ENCODE measurements at regions not wholly inside any gene's neighbourhood (a gene's known extent, or its start where the extent isn't known, plus 50 kb on each side); places are given as distances from the start of the nearest gene placed in this dataset.
"Not testable (repeated sequence)": the region's sequence is repeated elsewhere in the genome, so short reads cannot be mapped to it uniquely, and the experiment has no call there.

DNA sequence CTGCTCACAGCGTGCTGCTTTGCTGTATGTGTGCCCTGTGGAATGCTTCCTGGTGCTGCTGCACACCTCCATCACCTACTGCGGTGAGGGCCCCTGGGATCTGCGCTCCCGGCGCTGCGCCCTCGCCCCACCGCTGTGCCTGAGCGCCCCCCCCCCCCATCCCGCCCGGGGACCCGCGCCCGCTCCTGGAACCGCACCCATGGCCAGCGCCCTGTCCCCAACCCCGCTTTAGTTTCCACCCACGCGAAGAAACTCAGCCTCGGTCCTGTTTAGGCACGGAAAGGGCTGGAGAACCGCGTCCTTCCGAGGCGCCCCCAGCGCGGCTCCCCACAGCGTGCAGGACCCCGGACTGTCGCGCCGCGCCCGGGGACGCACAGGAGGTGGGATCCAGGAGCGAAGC lies 265.5 kb downstream of the POTEB3 start:
- DNase-seq (ENCODE audit: low spot score in 2 of 2); H3K4me3 ChIP-seq; H3K36me3 ChIP-seq; H3K9me3 ChIP-seq; H3K27ac ChIP-seq; H3K27me3 ChIP-seq; H3K4me1 ChIP-seq: not testable (repeated sequence)
- WGBS, 2 donors: 60 to 74% methylated on average over 1 to 6 of the region's 36 CpGs

DNA sequence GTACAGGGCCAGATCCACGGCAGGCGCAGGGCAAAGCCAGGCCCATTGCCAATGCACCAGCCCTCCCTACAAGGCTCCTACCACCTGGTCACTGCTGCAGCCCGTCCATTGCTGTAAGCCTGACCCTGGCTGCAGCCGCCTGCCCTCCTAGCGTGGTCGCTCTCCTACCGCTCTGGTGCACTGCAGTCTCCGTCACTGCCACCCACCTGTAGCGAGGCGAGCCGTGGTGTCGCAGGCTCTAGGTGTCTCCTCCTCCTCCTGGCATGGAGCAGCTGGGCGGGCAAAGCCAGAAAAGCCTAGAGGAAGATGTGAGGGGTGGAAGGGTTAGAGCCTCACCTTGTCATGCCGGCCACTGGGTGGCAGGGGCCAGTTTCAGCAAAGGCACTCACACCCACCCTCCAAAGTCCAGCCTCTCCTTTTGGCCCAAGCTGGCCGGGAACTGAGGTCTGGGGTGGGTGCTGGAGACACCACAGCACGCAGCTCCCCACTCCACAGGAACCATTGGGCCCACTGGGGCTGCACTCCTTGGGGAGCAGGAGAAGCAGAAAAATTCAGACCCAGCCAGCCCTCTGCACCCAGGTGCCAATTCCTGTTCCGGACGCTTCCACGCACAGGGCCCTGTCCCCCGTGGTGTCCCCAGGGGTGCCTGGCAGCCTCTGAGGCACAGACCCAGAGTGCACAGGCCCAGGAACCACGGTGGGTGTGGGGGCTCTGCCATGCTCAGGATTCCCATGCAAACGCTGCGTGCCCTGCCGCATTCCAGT lies 285.3 kb upstream of the POTEB2 start:
- not testable (repeated sequence) for H3K9me3 ChIP-seq; H3K4me3 ChIP-seq; H3K36me3 ChIP-seq; H3K4me1 ChIP-seq; H3K27ac ChIP-seq; H3K27me3 ChIP-seq; DNase-seq (ENCODE audit: low spot score in 2 of 2)
- no CpG with 5 or more reads among the region's 24 CpGs for WGBS, 2 donors

DNA sequence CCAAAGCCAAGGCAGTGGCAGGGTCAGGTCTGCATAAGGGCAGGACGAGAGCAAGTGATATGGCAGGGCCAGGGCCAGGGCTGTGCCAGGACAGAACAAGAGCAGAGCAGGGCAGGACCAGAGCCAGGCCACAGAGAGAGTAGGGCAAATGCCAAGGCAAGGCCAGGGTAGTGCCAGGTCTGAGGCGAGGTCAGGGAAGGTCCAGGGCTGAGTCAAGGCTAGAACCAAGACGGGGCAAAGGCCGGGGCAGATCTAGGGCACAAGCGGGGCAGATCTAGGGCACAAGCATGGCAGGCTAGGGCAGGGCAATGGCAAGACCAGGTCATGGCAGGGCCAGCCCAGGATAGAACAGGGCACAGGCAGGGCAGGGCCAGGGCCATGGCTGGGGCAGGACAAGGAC lies 282.0 kb upstream of the POTEB2 start:
- not testable (repeated sequence) for DNase-seq (ENCODE audit: low spot score in 2 of 2); H3K4me3 ChIP-seq; H3K4me1 ChIP-seq; H3K27ac ChIP-seq; H3K9me3 ChIP-seq; H3K27me3 ChIP-seq; H3K36me3 ChIP-seq
- WGBS, 2 donors: 94 to 100% methylated on average over 3 to 4 of the region's 5 CpGs

DNA sequence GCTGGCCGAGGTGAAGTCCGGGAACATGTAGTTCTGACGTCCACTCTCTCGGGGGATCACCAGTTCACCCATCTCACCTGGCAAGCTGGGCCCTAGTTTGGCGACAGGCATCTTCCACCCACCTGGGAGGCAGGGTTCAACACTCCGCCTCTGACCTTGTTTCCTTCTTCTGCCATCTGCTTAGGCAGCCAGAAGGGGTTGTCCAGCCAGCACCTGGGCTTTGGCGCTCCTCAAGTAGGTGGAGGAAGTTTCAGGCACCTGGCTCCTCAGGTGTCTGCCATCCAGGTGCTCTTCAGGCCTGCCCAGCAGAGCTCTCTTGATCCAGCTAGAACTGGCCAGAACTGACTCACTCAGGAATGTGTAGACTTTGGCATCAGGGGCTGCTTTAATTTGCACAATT lies 267.8 kb upstream of the POTEB2 start:
- not testable (repeated sequence) for H3K27ac ChIP-seq; DNase-seq (ENCODE audit: low spot score in 2 of 2); H3K36me3 ChIP-seq; H3K27me3 ChIP-seq; H3K4me3 ChIP-seq; H3K9me3 ChIP-seq; H3K4me1 ChIP-seq
- no CpG with 5 or more reads among the region's 7 CpGs for WGBS, 2 donors

DNA sequence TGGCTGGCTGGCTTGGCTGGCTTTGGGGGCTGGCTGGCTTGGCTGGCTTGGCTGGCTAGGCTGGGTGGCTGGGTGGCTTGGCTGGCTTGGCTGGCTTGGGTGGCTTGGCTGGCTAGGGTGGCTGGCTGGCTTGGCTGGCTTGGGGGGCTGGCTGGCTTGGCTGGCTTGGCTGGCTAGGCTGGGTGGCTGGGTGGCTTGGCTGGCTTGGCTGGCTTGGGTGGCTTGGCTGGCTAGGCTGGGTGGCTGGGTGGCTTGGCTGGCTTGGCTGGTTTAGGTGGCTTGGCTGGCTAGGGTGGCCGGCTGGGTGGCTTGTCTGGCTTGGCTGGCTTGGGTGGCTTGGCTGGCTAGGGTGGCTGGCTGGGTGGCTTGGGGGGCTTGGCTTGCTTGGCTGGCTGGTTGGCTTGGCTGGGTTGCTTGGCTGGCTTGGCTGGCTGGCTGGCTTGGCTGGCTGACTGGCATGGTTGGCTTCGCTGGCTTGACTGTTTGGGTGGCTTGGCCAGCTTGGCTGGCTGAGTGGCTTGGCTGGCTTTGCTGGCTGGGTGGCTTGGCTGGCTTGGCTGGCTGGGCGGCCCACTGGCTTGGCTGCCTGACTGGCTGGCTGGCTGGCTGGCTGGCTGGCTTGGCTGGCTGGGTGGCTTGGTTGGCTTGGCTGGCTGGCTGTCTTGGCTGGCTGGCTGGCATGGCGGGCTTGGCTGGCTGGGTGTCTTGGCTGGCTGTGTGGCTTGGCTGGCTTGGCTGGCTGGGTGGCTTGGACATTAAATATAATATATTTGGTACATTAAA lies 246.3 kb upstream of the POTEB2 start:
- not testable (repeated sequence) for H3K9me3 ChIP-seq, H3K4me3 ChIP-seq, H3K36me3 ChIP-seq, H3K27me3 ChIP-seq, H3K4me1 ChIP-seq, H3K27ac ChIP-seq
- DNase-seq (ENCODE audit: low spot score in 2 of 2): peak in 1 of 2 donors; percentile 16
- 35 to 39% methylated on average over 2 of the region's 4 CpGs for WGBS, 2 donors

DNA sequence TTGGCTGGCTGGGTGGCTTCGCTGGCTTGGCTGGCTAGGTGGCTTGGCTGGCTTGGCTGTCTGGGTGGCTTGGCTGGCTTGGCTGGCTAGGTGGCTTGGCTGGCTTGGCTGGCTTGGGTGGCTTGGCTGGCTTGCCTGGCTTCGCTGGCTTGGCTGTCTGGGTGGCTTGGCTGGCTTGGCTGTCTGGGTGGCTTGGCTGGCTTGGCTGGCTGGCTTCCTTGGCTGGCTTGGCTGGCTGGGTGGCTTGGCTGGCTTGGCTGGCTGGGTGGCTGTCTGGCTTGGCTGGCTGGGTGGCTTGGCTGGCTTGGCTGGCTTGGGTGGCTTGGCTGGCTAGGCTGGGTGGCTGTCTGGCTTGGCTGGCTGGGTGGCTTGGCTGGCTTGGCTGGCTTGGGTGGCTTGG lies 245.7 kb upstream of the POTEB2 start:
- not testable (repeated sequence) for H3K4me1 ChIP-seq, H3K9me3 ChIP-seq, H3K4me3 ChIP-seq, H3K36me3 ChIP-seq, H3K27ac ChIP-seq, H3K27me3 ChIP-seq
- peak in 1 of 2 donors; percentile 29 for DNase-seq (ENCODE audit: low spot score in 2 of 2)
- WGBS, 2 donors: 77 to 81% methylated on average over 1 of the region's 2 CpGs

DNA sequence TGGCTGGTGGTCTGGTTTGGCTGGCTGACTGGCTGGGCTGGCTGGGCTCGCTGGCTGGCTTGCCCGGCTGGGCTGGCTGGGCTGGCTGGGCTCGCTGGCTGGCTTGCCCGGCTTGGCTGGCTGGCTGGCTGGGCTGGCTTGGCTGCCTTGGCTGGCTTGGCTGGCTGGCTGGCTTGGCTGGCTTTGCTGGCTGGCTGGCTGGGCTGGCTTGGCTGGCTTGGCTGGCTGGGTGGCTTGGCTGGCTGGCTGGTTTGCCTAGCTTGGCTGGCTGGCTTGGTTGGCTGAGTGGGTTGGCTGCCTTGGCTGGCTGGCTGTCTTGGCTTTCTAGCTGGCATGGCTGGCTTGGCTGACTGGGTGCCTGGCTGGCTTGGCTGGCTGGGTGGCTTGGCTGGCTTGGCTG lies 245.1 kb upstream of the POTEB2 start:
- not testable (repeated sequence) for H3K27me3 ChIP-seq; H3K4me3 ChIP-seq; H3K27ac ChIP-seq; H3K9me3 ChIP-seq; H3K4me1 ChIP-seq; H3K36me3 ChIP-seq; DNase-seq (ENCODE audit: low spot score in 2 of 2)
- 65 to 80% methylated on average over 1 to 2 of the region's 4 CpGs for WGBS, 2 donors

DNA sequence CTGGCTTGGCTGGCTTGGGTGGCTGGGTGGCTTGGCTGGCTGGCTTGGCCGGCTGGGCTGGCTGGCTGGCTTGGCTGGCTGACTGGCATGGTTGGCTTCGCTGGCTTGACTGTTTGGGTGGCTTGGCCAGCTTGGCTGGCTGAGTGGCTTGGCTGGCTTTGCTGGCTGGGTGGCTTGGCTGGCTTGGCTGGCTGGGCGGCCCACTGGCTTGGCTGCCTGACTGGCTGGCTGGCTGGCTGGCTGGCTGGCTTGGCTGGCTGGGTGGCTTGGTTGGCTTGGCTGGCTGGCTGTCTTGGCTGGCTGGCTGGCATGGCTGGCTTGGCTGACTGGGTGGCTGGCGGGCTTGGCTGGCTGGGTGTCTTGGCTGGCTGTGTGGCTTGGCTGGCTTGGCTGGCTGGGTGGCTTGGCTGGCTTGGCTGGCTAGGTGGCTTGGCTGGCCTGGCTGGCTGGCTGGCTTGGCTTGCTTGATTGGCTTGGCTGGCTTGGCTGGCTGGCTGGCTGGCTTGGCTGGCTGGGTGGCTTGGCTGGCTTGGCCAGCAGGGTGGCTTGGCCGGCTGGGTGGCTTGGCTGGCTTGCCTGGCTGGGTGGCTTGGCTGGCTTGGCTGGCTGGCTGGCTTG lies 244.2 kb upstream of the POTEB2 start:
- 64 to 66% methylated on average over 5 of the region's 5 CpGs for WGBS, 2 donors
- H3K9me3 ChIP-seq, H3K27me3 ChIP-seq, H3K4me1 ChIP-seq, H3K27ac ChIP-seq, H3K4me3 ChIP-seq, H3K36me3 ChIP-seq: not testable (repeated sequence)
- peak in 1 of 2 donors; percentile 35 for DNase-seq (ENCODE audit: low spot score in 2 of 2)

DNA sequence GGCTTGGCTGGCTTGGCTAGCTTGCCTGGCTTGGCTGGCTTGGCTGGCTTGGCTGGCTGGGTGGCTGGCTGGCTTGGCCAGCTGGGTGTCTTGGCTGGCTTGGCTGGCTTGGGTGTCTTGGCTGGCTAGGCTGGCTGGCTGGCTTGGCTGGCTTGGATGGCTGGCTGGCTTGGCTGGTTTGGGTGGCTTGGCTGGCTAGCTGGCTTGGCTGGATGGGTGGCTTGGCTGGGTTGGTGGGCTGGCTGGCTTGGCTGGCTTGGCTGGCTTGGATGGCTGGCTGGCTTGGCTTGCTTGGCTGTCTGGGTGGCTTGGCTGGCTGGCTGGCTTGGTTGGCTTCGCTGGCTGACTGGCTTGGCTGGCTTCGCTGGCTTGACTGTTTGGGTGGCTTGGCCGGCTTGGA lies 242.3 kb upstream of the POTEB2 start:
- no CpG with 5 or more reads among the region's 3 CpGs for WGBS, 2 donors
- not testable (repeated sequence) for H3K27me3 ChIP-seq; H3K9me3 ChIP-seq; H3K4me3 ChIP-seq; DNase-seq (ENCODE audit: low spot score in 2 of 2); H3K27ac ChIP-seq; H3K36me3 ChIP-seq; H3K4me1 ChIP-seq

DNA sequence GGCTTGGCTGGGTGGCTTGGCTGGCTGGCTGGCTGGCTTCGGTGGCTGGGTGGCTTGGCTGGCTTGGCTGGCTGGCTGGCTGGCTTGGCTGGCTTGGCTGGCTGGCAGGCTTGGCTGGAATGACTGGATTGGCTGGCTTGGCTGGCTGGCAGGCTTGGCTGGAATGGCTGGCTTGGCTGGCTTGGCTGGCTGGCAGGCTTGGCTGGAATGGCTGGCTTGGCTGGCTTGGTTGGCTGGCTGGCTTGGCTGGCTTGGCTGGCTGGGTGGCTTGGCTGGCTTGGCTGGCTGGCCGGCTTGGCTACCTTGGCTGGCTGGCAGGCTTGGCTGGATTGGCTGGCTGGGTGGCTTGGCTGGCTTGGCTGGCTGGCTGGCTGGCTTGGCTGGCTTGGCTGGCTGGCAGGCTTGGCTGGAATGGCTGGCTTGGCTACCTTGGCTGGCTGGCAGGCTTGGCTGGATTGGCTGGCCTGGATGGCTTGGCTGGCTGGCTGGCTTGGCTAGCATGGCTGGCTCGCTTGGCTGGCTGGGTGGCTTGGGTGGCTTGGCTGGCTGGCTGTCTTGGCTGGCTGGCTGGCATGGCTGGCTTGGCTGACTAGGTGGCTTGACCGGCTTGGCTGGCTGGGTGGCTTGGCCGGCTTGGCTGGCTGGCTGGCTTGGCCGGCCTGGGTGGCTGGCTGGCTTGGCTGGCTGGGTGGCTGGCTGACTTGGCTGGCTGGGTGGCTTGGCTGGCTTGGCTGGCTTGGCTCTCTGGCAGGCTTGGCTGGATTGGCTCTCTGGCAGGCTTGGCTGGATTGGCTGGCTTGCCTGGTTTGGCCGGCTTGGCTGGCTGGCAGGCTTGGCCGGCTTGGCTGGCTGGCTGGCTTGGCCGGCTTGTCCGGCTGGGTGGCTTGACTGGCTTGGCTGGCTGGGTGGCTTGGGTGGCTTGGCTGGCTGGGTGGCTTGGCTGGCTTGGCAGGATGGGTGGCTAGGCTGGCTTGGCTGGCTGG lies 241.6 kb upstream of the POTEB2 start:
- not testable (repeated sequence) for H3K27me3 ChIP-seq, H3K36me3 ChIP-seq, H3K4me3 ChIP-seq, H3K9me3 ChIP-seq, H3K4me1 ChIP-seq, H3K27ac ChIP-seq
- 92% methylated on average over 1 of the region's 10 CpGs; no CpG with 5 or more reads in 1 of the 2 donors for WGBS, 2 donors
- DNase-seq (ENCODE audit: low spot score in 2 of 2): peak in 1 of 2 donors; percentile 15

DNA sequence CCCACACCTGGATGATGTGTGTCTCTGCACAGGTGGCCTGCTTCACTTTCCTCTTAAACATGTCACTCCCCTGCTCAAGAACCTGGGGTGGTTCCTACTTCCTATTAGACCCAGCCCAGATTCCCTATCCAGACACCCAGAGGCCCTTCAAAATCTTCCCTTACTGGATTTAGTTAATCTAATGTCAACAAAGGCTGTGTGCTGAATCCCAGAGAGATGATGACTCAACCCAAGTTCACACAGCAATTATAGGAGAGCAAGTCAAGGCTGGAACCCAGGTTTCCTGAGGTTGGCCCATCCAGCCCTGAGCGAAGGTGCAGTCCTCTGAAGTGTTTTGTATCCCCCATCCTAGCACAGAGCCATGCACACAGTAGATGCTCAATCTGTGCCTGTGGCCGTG lies 230.5 kb upstream of the POTEB2 start:
- H3K9me3 ChIP-seq; H3K4me3 ChIP-seq; H3K4me1 ChIP-seq; H3K27ac ChIP-seq; H3K27me3 ChIP-seq; DNase-seq (ENCODE audit: low spot score in 2 of 2); H3K36me3 ChIP-seq: not testable (repeated sequence)
- WGBS, 2 donors: no CpG with 5 or more reads among the region's 2 CpGs

DNA sequence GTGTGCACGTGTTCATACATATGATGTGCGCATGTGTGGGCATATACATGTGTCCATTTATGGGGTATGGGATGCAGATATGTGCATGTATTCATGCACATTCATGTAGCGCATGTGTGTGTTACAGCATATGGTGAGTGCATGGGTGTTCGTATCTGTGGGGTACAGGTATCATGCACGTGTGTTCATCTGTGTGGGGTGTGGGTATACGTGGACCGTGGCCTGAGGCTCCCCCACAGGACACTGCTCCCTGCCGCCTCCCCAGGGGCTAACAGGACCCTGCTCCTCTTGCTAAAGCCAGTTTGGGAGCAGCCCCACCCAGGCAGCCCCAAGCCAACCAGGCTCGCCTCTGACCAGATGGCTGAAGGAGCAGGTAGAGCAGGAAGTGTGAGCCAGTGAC lies 213.4 kb upstream of the POTEB2 start:
- H3K9me3 ChIP-seq; H3K4me3 ChIP-seq; H3K36me3 ChIP-seq; H3K27me3 ChIP-seq; H3K4me1 ChIP-seq; H3K27ac ChIP-seq; DNase-seq (ENCODE audit: low spot score in 2 of 2): not testable (repeated sequence)
- WGBS, 2 donors: no CpG with 5 or more reads among the region's 9 CpGs

DNA sequence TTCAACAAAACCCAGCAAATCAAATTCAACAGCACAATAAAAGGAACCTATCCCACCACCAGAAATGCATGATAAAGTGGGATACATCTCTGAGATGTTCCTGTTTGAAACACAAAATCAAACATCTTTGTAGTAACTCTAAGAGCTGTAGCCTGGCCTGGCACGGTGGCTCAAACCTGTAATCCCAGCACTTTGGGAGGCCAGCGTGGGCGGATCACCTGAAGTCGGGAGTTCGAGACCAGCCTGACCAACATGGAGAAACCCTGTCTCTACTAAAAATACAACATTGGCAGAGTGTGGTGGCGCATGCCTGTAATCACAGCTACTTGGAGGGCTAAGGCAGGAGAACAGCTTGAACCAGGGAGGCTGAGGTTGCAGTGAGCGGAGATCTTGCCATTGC lies 202.8 kb upstream of the POTEB2 start:
- H3K36me3 ChIP-seq; H3K4me3 ChIP-seq; H3K9me3 ChIP-seq; H3K27me3 ChIP-seq; H3K4me1 ChIP-seq; H3K27ac ChIP-seq; DNase-seq (ENCODE audit: low spot score in 2 of 2): not testable (repeated sequence)
- WGBS, 2 donors: 20 to 95% methylated on average over 1 to 4 of the region's 7 CpGs
